IMR-90 (cell line): ENCODE measurements at regions not wholly inside any gene's neighbourhood (a gene's known extent, or its start where the extent isn't known, plus 50 kb on each side); places are given as distances from the start of the nearest gene placed in this dataset.

Source experiments
- ATAC-seq: fragments of 200-7000 bp; cut with Tn5 transposase; 2 replicates; pipeline ENCODE4 v1.9.1; 2020; ENCODE audit warnings: low read depth, mild to moderate bottlenecking, moderate library complexity
- BruUV-seq: library from RNA; stranded (reverse); fragments of 400-500 nt; replicated peaks from 2 replicates; lab custom pipeline; 2021; lab: Mats Ljungman, UMichigan
- CTCF ChIA-PET: fragments of 300-600 bp; formaldehyde crosslinking; extraction: SDS; loops from one replicate; lab custom pipeline; 2021; ENCODE audit warnings: antibody characterized with exemption; lab: Yijun Ruan, JAX
- POLR2A ChIA-PET: fragments of 300-600 bp; sonication (Branson Sonifier 250); formaldehyde crosslinking; loops from one replicate; lab custom pipeline; 2022; ENCODE audit warnings: antibody characterized with exemption; ENCODE audit not compliant: unreplicated experiment; lab: Charles Lee
- DNase-seq: peaks from one replicate; pipeline ENCODE4 v3.0.0; 2013
- H2AFZ ChIP-seq: replicated peaks from 2 replicates; pipeline ENCODE3; 2013; ENCODE audit warnings: low read length, mild to moderate bottlenecking; ENCODE audit not compliant: poor library complexity
- H2AK5ac ChIP-seq: 2 replicates; pipeline ENCODE4 v1.6.1; 2013; ENCODE audit warnings: low read depth, low read length, inconsistent platforms
- H2AK9ac ChIP-seq: replicated peaks from 2 replicates; pipeline ENCODE3; 2013; ENCODE audit warnings: mild to moderate bottlenecking, low read depth, low read length, moderate library complexity; ENCODE audit not compliant: poor library complexity
- H2BK120ac ChIP-seq: 2 replicates; pipeline ENCODE4 v1.6.1; 2013; ENCODE audit warnings: low read depth, low read length, inconsistent platforms
- H2BK15ac ChIP-seq: 3 replicates; pipeline ENCODE4 v1.6.1; 2013; ENCODE audit warnings: low read depth, low read length, inconsistent platforms
- H2BK20ac ChIP-seq: 2 replicates; pipeline ENCODE4 v1.6.1; 2013; ENCODE audit warnings: low read depth, mild to moderate bottlenecking, inconsistent platforms, low read length, moderate library complexity
- H2BK5ac ChIP-seq: 2 replicates; pipeline ENCODE4 v1.6.1; 2013; ENCODE audit warnings: mild to moderate bottlenecking, low read depth, low read length, inconsistent platforms; ENCODE audit not compliant: poor library complexity, severe bottlenecking
- H3K14ac ChIP-seq: replicated peaks from 2 replicates; pipeline ENCODE4 v1.6.1; 2013; ENCODE audit warnings: low read depth, low read length, inconsistent platforms
- H3K18ac ChIP-seq: 2 replicates; pipeline ENCODE4 v1.6.1; 2013; ENCODE audit warnings: low read depth, low read length, control low read depth
- H3K23ac ChIP-seq: 2 replicates; pipeline ENCODE4 v1.6.1; 2013; ENCODE audit warnings: low read depth, low read length, inconsistent platforms
- H3K27ac ChIP-seq: 2 replicates; pipeline ENCODE4 v1.5.1; 2013; ENCODE audit warnings: mild to moderate bottlenecking, control low read depth, low read length; ENCODE audit not compliant: insufficient read depth
- H3K27me3 ChIP-seq: 2 replicates; pipeline ENCODE4 v1.6.1; 2013; ENCODE audit warnings: low read length; ENCODE audit not compliant: control insufficient read depth, insufficient read depth
- H3K36me3 ChIP-seq: 2 replicates; pipeline ENCODE4 v1.6.1; 2013; ENCODE audit warnings: low read length, mixed read lengths; ENCODE audit not compliant: control insufficient read depth, insufficient read depth
- H3K4ac ChIP-seq: 2 replicates; pipeline ENCODE4 v1.6.1; 2013; ENCODE audit warnings: low read depth, low read length, inconsistent platforms
- H3K4me1 ChIP-seq: 2 replicates; pipeline ENCODE4 v1.6.1; 2013; ENCODE audit warnings: low read length, mixed read lengths; ENCODE audit not compliant: control insufficient read depth, insufficient read depth
- H3K4me2 ChIP-seq: 2 replicates; pipeline ENCODE4 v1.6.1; 2013; ENCODE audit warnings: low read depth, mild to moderate bottlenecking, control low read depth, low read length, moderate library complexity
- H3K4me3 ChIP-seq: 2 replicates; pipeline ENCODE4 v1.5.1; 2013; ENCODE audit warnings: low read depth, mild to moderate bottlenecking, control low read depth, low read length, moderate library complexity; ENCODE audit not compliant: insufficient read depth
- H3K56ac ChIP-seq: 2 replicates; pipeline ENCODE4 v1.6.1; 2013; ENCODE audit warnings: low read length, inconsistent platforms; ENCODE audit not compliant: insufficient read depth; ENCODE audit errors: extremely low read depth
- H3K79me1 ChIP-seq, 2 experiments: 2 replicates each; pipeline ENCODE4 v1.6.1; 2013; ENCODE audit warnings: low read length in 2 of 2, inconsistent platforms in 1 of 2, low read depth in 1 of 2
- H3K9ac ChIP-seq: 2 replicates; pipeline ENCODE4 v1.6.1; 2013; ENCODE audit warnings: low read depth, low read length, control low read depth
- H3K9me1 ChIP-seq: 2 replicates; pipeline ENCODE4 v1.6.1; 2013; ENCODE audit warnings: low read length, inconsistent platforms; ENCODE audit not compliant: insufficient read depth
- H3K9me3 ChIP-seq: 2 replicates; pipeline ENCODE4 v1.6.1; 2013; ENCODE audit warnings: low read length; ENCODE audit not compliant: control insufficient read depth, insufficient read depth
- H4K20me1 ChIP-seq: 2 replicates; pipeline ENCODE4 v1.6.1; 2013; ENCODE audit warnings: low read length, inconsistent platforms; ENCODE audit not compliant: insufficient read depth
- H4K5ac ChIP-seq: 2 replicates; pipeline ENCODE4 v1.6.1; 2013; ENCODE audit warnings: mild to moderate bottlenecking, low read depth, low read length, control low read depth
- H4K8ac ChIP-seq, 2 experiments: 2 replicates each; pipeline ENCODE4 v1.6.1; 2013; ENCODE audit warnings: low read depth in 2 of 2, low read length in 2 of 2, control low read depth in 1 of 2, inconsistent platforms in 1 of 2
- H4K91ac ChIP-seq: 2 replicates; pipeline ENCODE4 v1.6.1; 2013; ENCODE audit warnings: low read depth, low read length, inconsistent platforms; ENCODE audit not compliant: insufficient read depth
- BHLHE40 ChIP-seq: fragments of 150-350 bp; IDR thresholded peaks from 2 replicates; pipeline ENCODE4 v1.6.1; 2016; ENCODE audit warnings: mild to moderate bottlenecking, low read depth, low read length
- CHD1 ChIP-seq: IDR thresholded peaks from 2 replicates; pipeline ENCODE4 v1.6.1; 2012; ENCODE audit warnings: low read depth, low read length, improper control_type of control experiment
- MAFK ChIP-seq: IDR thresholded peaks from 2 replicates; pipeline ENCODE4 v1.6.1; 2012; ENCODE audit warnings: low read depth, low read length, improper control_type of control experiment
- MXI1 ChIP-seq: IDR thresholded peaks from 2 replicates; pipeline ENCODE4 v1.6.1; 2012; ENCODE audit warnings: low read depth, mild to moderate bottlenecking, low read length, moderate library complexity, borderline replicate concordance
- NFE2L2 ChIP-seq: fragments of 150-350 bp; IDR thresholded peaks from 2 replicates; pipeline ENCODE4 v1.6.1; 2016; ENCODE audit warnings: low read depth, mild to moderate bottlenecking, low read length
- POLR2A ChIP-seq: IDR thresholded peaks from 2 replicates; pipeline ENCODE4 v1.6.1; 2012; ENCODE audit warnings: mild to moderate bottlenecking, low read depth, low read length
- RAD21 ChIP-seq: IDR thresholded peaks from 2 replicates; pipeline ENCODE4 v1.6.1; 2012; ENCODE audit warnings: low read length, improper control_type of control experiment
- RCOR1 ChIP-seq: IDR thresholded peaks from 2 replicates; pipeline ENCODE4 v1.6.1; 2012; ENCODE audit warnings: mild to moderate bottlenecking, low read length, improper control_type of control experiment; ENCODE audit not compliant: insufficient replicate concordance
- SMC3 ChIP-seq: fragments of 150-350 bp; IDR thresholded peaks from 2 replicates; pipeline ENCODE4 v1.6.1; 2016; ENCODE audit warnings: low read depth, mild to moderate bottlenecking, antibody characterized with exemption, low read length, moderate library complexity
- WGBS, 2 experiments: methylation state at CpG; one replicate each; pipeline versions ENCODE4 v1.1.5 to v1.1.7; 2013; ENCODE audit warnings: missing lambda C conversion rate in 2 of 2; ENCODE audit not compliant: insufficient read length in 1 of 2; ENCODE audit errors: extremely low coverage in 2 of 2; 5-methylcytosine and 5-hydroxymethylcytosine counted together
- dilution Hi-C: fragments of 300-500 bp; cut with HindIII; formaldehyde crosslinking; loops from one replicate; pipeline ENCODE4 v1.14.3; 2018; ENCODE audit warnings: low sequenced_read_pairs; ENCODE audit not compliant: unreplicated experiment
- in situ Hi-C: fragments of 300-500 bp; cut with MboI; formaldehyde crosslinking; loops from 3 replicates; pipeline ENCODE4 v1.14.3; 2019; ENCODE audit warnings: low sequenced_read_pairs, inconsistent platforms, mixed read lengths
- intact Hi-C: fragments of 100-400 bp; cut with micrococcal nuclease; formaldehyde crosslinking; loops from 2 replicates; pipeline ENCODE4 v1.10.0; 2022
- TF ChIP-seq, protein P1 (sequence below): fragments of 150-350 bp; IDR thresholded peaks from 2 replicates; pipeline ENCODE4 v1.6.1; 2016; ENCODE audit warnings: low read depth, mild to moderate bottlenecking, low read length, moderate library complexity, borderline replicate concordance

DNA sequence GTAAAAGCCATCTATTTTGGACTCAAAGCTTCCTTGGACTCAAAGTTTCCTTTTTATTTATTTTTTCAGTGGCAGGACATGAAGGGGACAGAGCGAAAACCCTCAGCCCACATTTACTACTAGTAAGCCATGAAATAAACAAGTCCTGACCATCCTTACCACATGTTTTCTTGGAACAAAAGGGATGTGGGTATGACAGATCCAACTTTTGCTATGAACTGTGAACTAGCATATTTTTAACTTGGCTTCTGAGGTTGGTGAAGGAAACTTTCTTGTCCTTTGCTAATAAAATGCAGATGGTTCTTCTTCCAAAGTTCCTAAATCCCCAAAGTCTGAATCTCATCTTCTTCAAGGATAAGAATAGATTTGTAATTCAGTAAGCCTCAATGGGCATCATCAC lies 122.7 kb upstream of the TNC start:
- no peaks in the 10 kb centered on the region for H3K79me1 ChIP-seq
- no peak overlapping the region for H3K18ac ChIP-seq
- BruUV-seq = no TSS peak
- no peak overlapping the region for H2BK5ac ChIP-seq
- 0 out of 2 replicates have a peak overlapping the region, but pooled peaks have one; percentile 2 for H3K14ac ChIP-seq
- no peak for DNase-seq
- H3K9me3 ChIP-seq = no peaks in the 10 kb centered on the region
- H3K4me2 ChIP-seq = no peak overlapping the region
- no peak overlapping the region for H3K23ac ChIP-seq
- H3K9ac ChIP-seq = no peak overlapping the region
- H3K56ac ChIP-seq = no peak overlapping the region
- H2BK20ac ChIP-seq = no peak overlapping the region
- H3K4ac ChIP-seq = no peak overlapping the region
- H2AK9ac ChIP-seq = no peak overlapping the region
- no peak overlapping the region for H2AK5ac ChIP-seq
- ChIA-PET POLR2A (no interaction called here), CTCF (interaction anchor here (1.1 kb wide), 1 partner anchor 93 kb away, joined by 4 read pairs; no protein-coding TSS in a partner anchor)
- H4K5ac ChIP-seq = no peak overlapping the region
- intact Hi-C loops = no loop called here
- dilution Hi-C loops = no loop called here
- no peaks in the 10 kb centered on the region for H4K20me1 ChIP-seq
- no peak for TF ChIP-seq RCOR1
- no peak for TF ChIP-seq NFE2L2
- no peak for TF ChIP-seq MXI1
- no peak for TF ChIP-seq BHLHE40
- TF ChIP-seq POLR2A = no peak
- TF ChIP-seq MAFK = no peak
- TF ChIP-seq, protein P1, sequence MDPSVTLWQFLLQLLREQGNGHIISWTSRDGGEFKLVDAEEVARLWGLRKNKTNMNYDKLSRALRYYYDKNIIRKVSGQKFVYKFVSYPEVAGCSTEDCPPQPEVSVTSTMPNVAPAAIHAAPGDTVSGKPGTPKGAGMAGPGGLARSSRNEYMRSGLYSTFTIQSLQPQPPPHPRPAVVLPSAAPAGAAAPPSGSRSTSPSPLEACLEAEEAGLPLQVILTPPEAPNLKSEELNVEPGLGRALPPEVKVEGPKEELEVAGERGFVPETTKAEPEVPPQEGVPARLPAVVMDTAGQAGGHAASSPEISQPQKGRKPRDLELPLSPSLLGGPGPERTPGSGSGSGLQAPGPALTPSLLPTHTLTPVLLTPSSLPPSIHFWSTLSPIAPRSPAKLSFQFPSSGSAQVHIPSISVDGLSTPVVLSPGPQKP = no peak
- TF ChIP-seq RAD21 = no peak
- TF ChIP-seq SMC3 = no peak
- no peak for TF ChIP-seq CHD1
- no peak overlapping the region for H4K8ac ChIP-seq
- no peaks in the 10 kb centered on the region for H3K9me1 ChIP-seq
- no peak overlapping the region for H4K91ac ChIP-seq
- WGBS, 2 experiments = no CpG with 5 or more reads among the region's 1 CpG
- H3K4me1 ChIP-seq = peaks cover 2% of the 10 kb centered on the region; the same call in 1 of the 2 replicates
- H3K27me3 ChIP-seq = peaks cover 6% of the 10 kb centered on the region; the same call in 1 of the 2 replicates
- H2AFZ ChIP-seq = no peak overlapping the region
- H2BK15ac ChIP-seq = 0 out of 3 replicates have a peak overlapping the region, but pooled peaks have one; percentile 15
- no peak overlapping the region for H3K4me3 ChIP-seq
- in situ Hi-C loops = no loop called here
- H3K27ac ChIP-seq = no peak overlapping the region
- H2BK120ac ChIP-seq = no peak overlapping the region
- ATAC-seq = no peak
- no peaks in the 10 kb centered on the region for H3K36me3 ChIP-seq
